SH-SY5Y (cell line): ENCODE measurements at regions not wholly inside any gene's neighbourhood (a gene's known extent, or its start where the extent isn't known, plus 50 kb on each side); places are given as distances from the start of the nearest gene placed in this dataset.

Experiments
- GATA2 ChIP-seq: IDR thresholded peaks from 2 replicates; pipeline ENCODE4 v1.6.1; 2011; ENCODE audit warnings: mild to moderate bottlenecking, low read depth, low read length
- GATA3 ChIP-seq: IDR thresholded peaks from 2 replicates; pipeline ENCODE4 v1.6.1; 2011; ENCODE audit warnings: low read depth, mild to moderate bottlenecking, low read length, moderate library complexity

- no peak for TF ChIP-seq GATA3
- TF ChIP-seq GATA2: no peak
Observed at GRCh38 chr14:65824285-65824977, 411.9 kb downstream of the FUT8 start.
